ENCODE measurements at regions not wholly inside any gene's neighbourhood (a gene's known extent, or its start where the extent isn't known, plus 50 kb on each side); places are given as distances from the start of the nearest gene placed in this dataset.

DNA sequence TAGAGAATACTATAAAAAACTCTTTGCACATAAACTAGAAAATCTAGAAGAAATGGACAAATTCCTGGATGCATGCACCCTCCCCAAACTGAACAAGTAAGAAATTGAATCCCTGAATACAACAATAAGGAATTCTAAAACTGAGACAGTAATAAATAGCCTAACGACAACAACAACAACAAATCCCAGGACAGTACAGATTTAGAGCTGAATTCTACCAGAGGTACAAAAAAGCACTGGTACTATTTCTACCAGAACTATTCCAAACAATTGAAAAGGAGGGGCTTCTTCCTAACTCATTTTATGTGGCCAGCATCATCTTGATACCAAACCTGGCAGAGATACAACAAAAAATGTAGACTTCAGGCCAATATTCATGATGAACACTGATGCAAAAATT, 394.4 kb upstream of the RORB start:
- ATAC-seq = no peak
- no peaks in the 10 kb centered on the region for H3K27me3 Mint-ChIP-seq (ENCODE audit: low read depth in 2 of 2)
- Histone ChIP-seq H3K9me3 (ENCODE audit: control insufficient read depth, insufficient read depth, low read length) (no peaks in the 10 kb centered on the region), H3K27ac (ENCODE audit: low read length) (no peak overlapping the region), H3K4me1 (ENCODE audit: control insufficient read depth, insufficient read depth, low read length) (no peaks in the 10 kb centered on the region), H3K27me3 (ENCODE audit: control insufficient read depth, insufficient read depth, low read length) (no peaks in the 10 kb centered on the region), H3K4me3 (ENCODE audit: low read length) (no peak overlapping the region), H3K36me3 (ENCODE audit: control insufficient read depth, insufficient read depth, low read length) (no peaks in the 10 kb centered on the region)
- no peak overlapping the region for H3K4me3 Mint-ChIP-seq
- H3K27ac Mint-ChIP-seq = no peak overlapping the region
- no peak for TF ChIP-seq CTCF (IDR thresholded peaks at IDR 0.05)
- peaks cover 0 to 4% of the 10 kb centered on the region in 2 donors for H3K9me3 Mint-ChIP-seq
- intact Hi-C loops (cut with micrococcal nuclease) = no loop called here
- 89% methylated on average over 1 of the region's 1 CpG for WGBS (ENCODE audit: insufficient coverage)
- DNase-seq = no peak
- H3K4me1 Mint-ChIP-seq = no peaks in the 10 kb centered on the region
- H3K36me3 Mint-ChIP-seq = no peaks in the 10 kb centered on the region

GRCh38 chr9:74107692-74108091, 389.4 kb upstream of the RORB start:
- H3K27ac ChIP-seq (ENCODE audit: low read length) = no peak overlapping the region
- no peak for TF ChIP-seq CTCF (IDR thresholded peaks at IDR 0.05)
- Mint-ChIP-seq H3K9me3 (peaks cover 0 to 2% of the 10 kb centered on the region in 2 donors), H3K27ac (no peak overlapping the region), H3K4me1 (no peaks in the 10 kb centered on the region), H3K27me3 (ENCODE audit: low read depth in 2 of 2) (no peaks in the 10 kb centered on the region), H3K4me3 (no peak overlapping the region), H3K36me3 (no peaks in the 10 kb centered on the region)
- intact Hi-C loops (cut with micrococcal nuclease) = no loop called here
- no peaks in the 10 kb centered on the region for H3K36me3 ChIP-seq (ENCODE audit: control insufficient read depth, insufficient read depth, low read length)
- ATAC-seq = no peak
- no peaks in the 10 kb centered on the region for H3K4me1 ChIP-seq (ENCODE audit: control insufficient read depth, insufficient read depth, low read length)
- no CpG with 5 or more reads among the region's 1 CpG for WGBS (ENCODE audit: insufficient coverage)
- H3K9me3 ChIP-seq (ENCODE audit: control insufficient read depth, insufficient read depth, low read length) = no peaks in the 10 kb centered on the region
- no peaks in the 10 kb centered on the region for H3K27me3 ChIP-seq (ENCODE audit: control insufficient read depth, insufficient read depth, low read length)
- no peak for DNase-seq
- H3K4me3 ChIP-seq (ENCODE audit: low read length) = no peak overlapping the region

- Histone ChIP-seq H3K27me3 (ENCODE audit: control insufficient read depth, insufficient read depth, low read length) (no peaks in the 10 kb centered on the region), H3K27ac (ENCODE audit: low read length) (no peak overlapping the region), H3K36me3 (ENCODE audit: control insufficient read depth, insufficient read depth, low read length) (no peaks in the 10 kb centered on the region), H3K9me3 (ENCODE audit: control insufficient read depth, insufficient read depth, low read length) (no peaks in the 10 kb centered on the region), H3K4me1 (ENCODE audit: control insufficient read depth, insufficient read depth, low read length) (no peaks in the 10 kb centered on the region), H3K4me3 (ENCODE audit: low read length) (no peak overlapping the region)
- Mint-ChIP-seq H3K36me3 (peaks cover 9% of the 10 kb centered on the region), H3K27ac (no peak overlapping the region), H3K4me1 (peaks cover 23 to 36% of the 10 kb centered on the region in 2 donors), H3K9me3 (peaks cover 0 to 2% of the 10 kb centered on the region in 2 donors), H3K27me3 (ENCODE audit: low read depth in 2 of 2) (no peaks in the 10 kb centered on the region), H3K4me3 (no peak overlapping the region)
- intact Hi-C loops (cut with micrococcal nuclease) = no loop called here
- TF ChIP-seq CTCF (IDR thresholded peaks at IDR 0.05) = no peak
- no peak for ATAC-seq
- 96% methylated on average over 4 of the region's 6 CpGs for WGBS (ENCODE audit: insufficient coverage)
- DNase-seq = no peak
Measured at GRCh38 chr9:74115976-74116375, 381.2 kb upstream of the RORB start.

DNA sequence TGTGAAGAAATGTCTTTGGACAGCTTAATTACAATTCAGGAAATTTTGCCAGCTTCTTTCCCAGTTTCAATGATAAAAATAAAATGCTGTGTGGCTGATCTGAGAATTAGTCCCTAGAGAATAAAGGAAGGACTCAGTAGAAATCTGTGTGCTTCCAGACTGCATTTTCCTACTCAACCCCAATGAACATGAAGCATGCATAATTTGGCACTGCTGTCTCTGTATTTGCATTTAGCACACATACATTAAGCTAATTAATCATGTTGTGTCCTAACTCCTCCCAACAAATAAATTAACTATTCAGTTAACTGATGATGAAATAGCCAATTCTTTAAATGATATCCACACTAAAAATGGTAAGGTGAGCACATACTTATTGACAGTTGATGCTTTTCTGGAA, 380.0 kb upstream of the RORB start:
- Mint-ChIP-seq H3K27ac (peak overlapping the region; percentile 76 to 79), H3K9me3 (peaks cover 0 to 5% of the 10 kb centered on the region in 2 donors), H3K4me3 (peak overlapping the region; percentile 58), H3K27me3 (ENCODE audit: low read depth in 2 of 2) (no peaks in the 10 kb centered on the region), H3K4me1 (peaks cover 31 to 45% of the 10 kb centered on the region in 2 donors), H3K36me3 (peaks cover 15% of the 10 kb centered on the region)
- no peak overlapping the region for H3K27ac ChIP-seq (ENCODE audit: low read length)
- ATAC-seq (no peak), DNase-seq (no peak)
- no peaks in the 10 kb centered on the region for H3K4me1 ChIP-seq (ENCODE audit: control insufficient read depth, insufficient read depth, low read length)
- intact Hi-C loops (cut with micrococcal nuclease) = no loop called here
- no peaks in the 10 kb centered on the region for H3K27me3 ChIP-seq (ENCODE audit: control insufficient read depth, insufficient read depth, low read length)
- H3K9me3 ChIP-seq (ENCODE audit: control insufficient read depth, insufficient read depth, low read length) = no peaks in the 10 kb centered on the region
- no peak for TF ChIP-seq CTCF (IDR thresholded peaks at IDR 0.05)
- H3K36me3 ChIP-seq (ENCODE audit: control insufficient read depth, insufficient read depth, low read length) = no peaks in the 10 kb centered on the region
- no peak overlapping the region for H3K4me3 ChIP-seq (ENCODE audit: low read length)

All from natural killer cell (primary cell).